T-cell (primary cell): ENCODE measurements at regions not wholly inside any gene's neighbourhood (a gene's known extent, or its start where the extent isn't known, plus 50 kb on each side); places are given as distances from the start of the nearest gene placed in this dataset.

ENCODE experiments used
- ATAC-seq, 4 experiments: fragments of 200-7000 bp in 3 of 4; fragments of 150-1000 bp in 1 of 4; cut with Tn5 transposase; replicated peaks in 1 of 4; 1 replicate in 3 of 4; 2 replicates in 1 of 4; pipeline ENCODE4 v1.10.0; 2021; ENCODE audit warnings: moderate library complexity in 3 of 4, mild to moderate bottlenecking in 2 of 4, moderate number of reproducible peaks in 1 of 4
- CTCF ChIA-PET, 2 donors: fragments of 300-600 bp; sonication (Branson Sonifier 250); formaldehyde crosslinking; loops; one replicate each; lab custom pipeline; 2022; ENCODE audit warnings: antibody characterized with exemption in 2 of 2; lab: Charles Lee
- POLR2A ChIA-PET, 2 donors: fragments of 300-600 bp; sonication (Branson Sonifier 250); formaldehyde crosslinking; loops; one replicate each; lab custom pipeline; 2022; ENCODE audit warnings: antibody characterized with exemption in 2 of 2; lab: Charles Lee
- DNase-seq, 35 experiments: peaks; one replicate each; pipeline versions ENCODE4 v3.0.0 to v3.0.0-alpha.2; 2013 to 2023
- H3K27ac ChIP-seq: one replicate; pipeline ENCODE4 v1.5.1; 2013; ENCODE audit warnings: low read length
- H3K27me3 ChIP-seq, 2 experiments: replicated peaks in 1 of 2; 1 replicate in 1 of 2; 2 replicates in 1 of 2; pipeline versions ENCODE4 v1.6.1 to v1.7.0; 2013; ENCODE audit warnings: low read length in 1 of 2, mixed read lengths in 1 of 2; ENCODE audit not compliant: control insufficient read depth in 2 of 2, insufficient read depth in 2 of 2; ENCODE audit errors: extremely low read depth in 1 of 2
- H3K36me3 ChIP-seq, 2 donors: 1 replicate in 1 of 2; 2 replicates in 1 of 2; pipeline versions ENCODE4 v1.6.1 to v1.7.0; 2013; ENCODE audit warnings: low read length in 1 of 2; ENCODE audit not compliant: control insufficient read depth in 2 of 2, insufficient read depth in 1 of 2; ENCODE audit errors: extremely low read depth in 1 of 2
- H3K4me1 ChIP-seq, 2 experiments: 1 replicate in 1 of 2; 2 replicates in 1 of 2; pipeline versions ENCODE4 v1.6.1 to v1.7.0; 2013; ENCODE audit warnings: low read length in 2 of 2, mixed read lengths in 1 of 2; ENCODE audit not compliant: insufficient read depth in 2 of 2, control insufficient read depth in 1 of 2; ENCODE audit errors: extremely low read depth in 1 of 2
- H3K4me3 ChIP-seq, 2 donors: 1 replicate in 1 of 2; 2 replicates in 1 of 2; pipeline versions ENCODE4 v1.5.1 to v1.7.0; 2013; ENCODE audit warnings: mild to moderate bottlenecking in 2 of 2, low read length in 1 of 2, moderate library complexity in 1 of 2; ENCODE audit not compliant: control insufficient read depth in 1 of 2; ENCODE audit errors: extremely low read depth in 1 of 2
- H3K9me3 ChIP-seq: 2 replicates; pipeline ENCODE4 v1.7.0; 2013
- H3K27ac Mint-ChIP-seq, 2 donors: one replicate each; pipeline ENCODE4 v1.8.0; 2020 to 2021; ENCODE audit warnings: mild to moderate bottlenecking in 2 of 2, mixed read lengths in 2 of 2
- H3K27me3 Mint-ChIP-seq, 2 donors: one replicate each; pipeline ENCODE4 v1.8.0; 2021 to 2022; ENCODE audit warnings: mixed read lengths in 2 of 2
- H3K36me3 Mint-ChIP-seq: one replicate; pipeline ENCODE4 v1.8.0; 2021; ENCODE audit warnings: mixed read lengths
- H3K4me1 Mint-ChIP-seq, 3 donors: one replicate each; pipeline ENCODE4 v1.8.0; 2020 to 2022; ENCODE audit warnings: mixed read lengths in 3 of 3, mild to moderate bottlenecking in 1 of 3
- H3K4me3 Mint-ChIP-seq, 3 donors: one replicate each; pipeline ENCODE4 v1.8.0; 2020 to 2022; ENCODE audit warnings: mild to moderate bottlenecking in 3 of 3, mixed read lengths in 3 of 3, moderate library complexity in 3 of 3
- H3K9me3 Mint-ChIP-seq, 3 donors: one replicate each; pipeline ENCODE4 v1.8.0; 2020 to 2022; ENCODE audit warnings: mixed read lengths in 3 of 3
- WGBS: methylation state at CpG from one replicate; pipeline ENCODE4 v1.1.5; 2013; ENCODE audit warnings: missing lambda C conversion rate; ENCODE audit not compliant: insufficient coverage; 5-methylcytosine and 5-hydroxymethylcytosine counted together

GRCh38 chr6:167755461-167755860 is 71.2 kb upstream of the AFDN start:
- Histone ChIP-seq H3K4me1 (no peaks in the 10 kb centered on the region), H3K4me3 (no peak overlapping the region), H3K27ac (no peak overlapping the region), H3K27me3 (peaks cover 0 to 18% of the 10 kb centered on the region in 2 experiments), H3K36me3 (no peaks in the 10 kb centered on the region), H3K9me3 (no peaks in the 10 kb centered on the region)
- H3K9me3 Mint-ChIP-seq = no peaks in the 10 kb centered on the region
- H3K27ac Mint-ChIP-seq = no peak overlapping the region
- CTCF ChIA-PET = interaction anchor here in 1 of 2 donors (0.5 kb wide), 1 partner anchor 591 kb away, joined by 3 read pairs; no protein-coding TSS in a partner anchor
- WGBS = 89% methylated on average over 10 of the region's 16 CpGs
- peaks cover 5 to 19% of the 10 kb centered on the region in 2 donors for H3K27me3 Mint-ChIP-seq
- no peaks in the 10 kb centered on the region for H3K36me3 Mint-ChIP-seq
- POLR2A ChIA-PET = interaction anchor here (0.6 to 1.2 kb wide), 2 partner anchors 15 to 272 kb away, joined by 3 to 4 read pairs; no protein-coding TSS in a partner anchor
- DNase-seq = no peak
- ATAC-seq = no peak
- no peak overlapping the region for H3K4me3 Mint-ChIP-seq
- no peaks in the 10 kb centered on the region for H3K4me1 Mint-ChIP-seq

- no peak overlapping the region for H3K27ac Mint-ChIP-seq
- DNase-seq (no peak), ATAC-seq (no peak)
- Histone ChIP-seq H3K4me3 (no peak overlapping the region), H3K9me3 (no peaks in the 10 kb centered on the region), H3K27ac (no peak overlapping the region), H3K27me3 (peaks cover 0 to 20% of the 10 kb centered on the region in 2 experiments), H3K36me3 (no peaks in the 10 kb centered on the region), H3K4me1 (no peaks in the 10 kb centered on the region)
- no peaks in the 10 kb centered on the region for H3K4me1 Mint-ChIP-seq
- 75% methylated on average over 2 of the region's 2 CpGs for WGBS
- H3K27me3 Mint-ChIP-seq = peaks cover 3 to 19% of the 10 kb centered on the region in 2 donors
- CTCF ChIA-PET = no interaction called here
- H3K36me3 Mint-ChIP-seq = no peaks in the 10 kb centered on the region
- no peaks in the 10 kb centered on the region for H3K9me3 Mint-ChIP-seq
- no peak overlapping the region for H3K4me3 Mint-ChIP-seq
- POLR2A ChIA-PET = no interaction called here
Measured at GRCh38 chr6:167756597-167756996, 70.1 kb upstream of the AFDN start.

GRCh38 chr6:167757249-167757648 is 69.5 kb upstream of the AFDN start:
- Histone ChIP-seq H3K27ac (no peak overlapping the region), H3K36me3 (no peaks in the 10 kb centered on the region), H3K4me1 (no peaks in the 10 kb centered on the region), H3K27me3 (peaks cover 0 to 20% of the 10 kb centered on the region in 2 experiments), H3K4me3 (no peak overlapping the region), H3K9me3 (no peaks in the 10 kb centered on the region)
- WGBS = 77% methylated on average over 6 of the region's 6 CpGs
- ChIA-PET POLR2A (no interaction called here), CTCF (no interaction called here)
- no peak for ATAC-seq
- DNase-seq = no peak
- no peaks in the 10 kb centered on the region for H3K4me1 Mint-ChIP-seq
- H3K27me3 Mint-ChIP-seq = peaks cover 3 to 15% of the 10 kb centered on the region in 2 donors
- H3K27ac Mint-ChIP-seq = no peak overlapping the region
- no peaks in the 10 kb centered on the region for H3K36me3 Mint-ChIP-seq
- no peaks in the 10 kb centered on the region for H3K9me3 Mint-ChIP-seq
- no peak overlapping the region for H3K4me3 Mint-ChIP-seq

GRCh38 chr6:167757821-167758220 is 68.9 kb upstream of the AFDN start:
- POLR2A ChIA-PET = no interaction called here
- H3K4me1 Mint-ChIP-seq = no peaks in the 10 kb centered on the region

GRCh38 chr6:167758309-167759023 is 68.2 kb upstream of the AFDN start:
- 75% methylated on average over 15 of the region's 20 CpGs for WGBS
- Histone ChIP-seq H3K4me1 (no peaks in the 10 kb centered on the region), H3K4me3 (no peak overlapping the region), H3K9me3 (no peaks in the 10 kb centered on the region), H3K36me3 (no peaks in the 10 kb centered on the region), H3K27ac (no peak overlapping the region), H3K27me3 (peaks cover 0 to 20% of the 10 kb centered on the region in 2 experiments)
- no peak overlapping the region for H3K27ac Mint-ChIP-seq
- ATAC-seq (no peak), DNase-seq (no peak)
- H3K27me3 Mint-ChIP-seq = peaks cover 3 to 15% of the 10 kb centered on the region in 2 donors
- POLR2A ChIA-PET = no interaction called here
- H3K9me3 Mint-ChIP-seq = no peaks in the 10 kb centered on the region
- no peaks in the 10 kb centered on the region for H3K4me1 Mint-ChIP-seq
- H3K4me3 Mint-ChIP-seq = no peak overlapping the region
- H3K36me3 Mint-ChIP-seq = no peaks in the 10 kb centered on the region
- CTCF ChIA-PET = no interaction called here

More at GRCh38 chr6:167757821-167758220, 68.9 kb upstream of the AFDN start:
- H3K27me3 ChIP-seq = peaks cover 0 to 20% of the 10 kb centered on the region in 2 experiments
- H3K27ac ChIP-seq = no peak overlapping the region
- Mint-ChIP-seq H3K36me3 (no peaks in the 10 kb centered on the region), H3K27ac (no peak overlapping the region), H3K4me3 (no peak overlapping the region), H3K27me3 (peaks cover 3 to 15% of the 10 kb centered on the region in 2 donors), H3K9me3 (no peaks in the 10 kb centered on the region)
- 85% methylated on average over 14 of the region's 15 CpGs for WGBS
- H3K4me1 ChIP-seq = no peaks in the 10 kb centered on the region
- DNase-seq = no peak
- ATAC-seq = no peak
- CTCF ChIA-PET = no interaction called here
- H3K9me3 ChIP-seq = no peaks in the 10 kb centered on the region
- no peak overlapping the region for H3K4me3 ChIP-seq
- H3K36me3 ChIP-seq = no peaks in the 10 kb centered on the region

- Histone ChIP-seq H3K36me3 (no peaks in the 10 kb centered on the region), H3K4me3 (no peak overlapping the region), H3K9me3 (no peaks in the 10 kb centered on the region), H3K27me3 (peaks cover 0 to 20% of the 10 kb centered on the region in 2 experiments), H3K27ac (no peak overlapping the region), H3K4me1 (no peaks in the 10 kb centered on the region)
- DNase-seq = no peak
- no peak overlapping the region for H3K27ac Mint-ChIP-seq
- H3K9me3 Mint-ChIP-seq = no peaks in the 10 kb centered on the region
- POLR2A ChIA-PET = no interaction called here
- CTCF ChIA-PET = no interaction called here
- H3K4me3 Mint-ChIP-seq = no peak overlapping the region
- ATAC-seq = no peak
- no peaks in the 10 kb centered on the region for H3K36me3 Mint-ChIP-seq
- 87% methylated on average over 8 of the region's 8 CpGs for WGBS
- no peaks in the 10 kb centered on the region for H3K4me1 Mint-ChIP-seq
- H3K27me3 Mint-ChIP-seq = peaks cover 3 to 9% of the 10 kb centered on the region in 2 donors
Measured at GRCh38 chr6:167759206-167759605, 67.5 kb upstream of the AFDN start.
